Vagina (tissue), 2 donors: ENCODE measurements at regions not wholly inside any gene's neighbourhood (a gene's known extent, or its start where the extent isn't known, plus 50 kb on each side); places are given as distances from the start of the nearest gene placed in this dataset.

Source experiments
- DNase-seq, 2 donors: peaks; one replicate each; pipeline ENCODE4 v3.0.0-alpha.2; 2017; ENCODE audit errors: extremely low spot score in 2 of 2
- H3K27ac ChIP-seq: fragments of 200-600 bp; sonication (generic); one replicate; pipeline ENCODE4 v1.5.1; 2019
- H3K27me3 ChIP-seq: fragments of 200-600 bp; sonication (generic); one replicate; pipeline ENCODE4 v1.5.1; 2019
- H3K36me3 ChIP-seq, 2 donors: fragments of 200-600 bp; sonication (generic); one replicate each; pipeline ENCODE4 v1.5.1; 2017 to 2019
- H3K4me1 ChIP-seq: fragments of 200-600 bp; sonication (generic); one replicate; pipeline ENCODE4 v1.5.1; 2019
- H3K4me3 ChIP-seq, 2 donors: fragments of 200-600 bp; sonication (generic); 1 replicate in 1 of 2; 2 replicates in 1 of 2; pipeline ENCODE4 v1.5.1; 2016 to 2019
- H3K9me3 ChIP-seq: fragments of 200-600 bp; sonication (generic); one replicate; pipeline ENCODE4 v1.5.1; 2019
- POLR2A ChIP-seq, 2 donors: fragments of 450-650 bp; IDR thresholded peaks; one replicate each; pipeline ENCODE4 v1.6.1; 2017; ENCODE audit warnings: antibody characterized with exemption in 2 of 2, mild to moderate bottlenecking in 2 of 2, moderate library complexity in 2 of 2
- POLR2AphosphoS5 ChIP-seq, 2 donors: sonication (generic); formaldehyde crosslinking; IDR thresholded peaks; one replicate each; pipeline ENCODE4 v1.9.0; 2017; ENCODE audit warnings: antibody characterized with exemption in 2 of 2, mild to moderate bottlenecking in 2 of 2, low read depth in 1 of 2; ENCODE audit not compliant: insufficient read depth in 1 of 2
- intact Hi-C: fragments of 100-400 bp; cut with DNase I; formaldehyde crosslinking; loops from one replicate; pipeline ENCODE4 v1.15.1; 2023
- TF ChIP-seq, protein P1 (sequence below), 3 experiments: fragments of 450-650 bp in 2 of 3; fragments of 200-600 bp in 1 of 3; sonication (generic) in 1 of 3; IDR thresholded peaks; one replicate each; pipeline ENCODE4 v1.5.1; 2017 to 2019; ENCODE audit warnings: antibody characterized with exemption in 3 of 3, mild to moderate bottlenecking in 2 of 3, moderate library complexity in 2 of 3

DNA sequence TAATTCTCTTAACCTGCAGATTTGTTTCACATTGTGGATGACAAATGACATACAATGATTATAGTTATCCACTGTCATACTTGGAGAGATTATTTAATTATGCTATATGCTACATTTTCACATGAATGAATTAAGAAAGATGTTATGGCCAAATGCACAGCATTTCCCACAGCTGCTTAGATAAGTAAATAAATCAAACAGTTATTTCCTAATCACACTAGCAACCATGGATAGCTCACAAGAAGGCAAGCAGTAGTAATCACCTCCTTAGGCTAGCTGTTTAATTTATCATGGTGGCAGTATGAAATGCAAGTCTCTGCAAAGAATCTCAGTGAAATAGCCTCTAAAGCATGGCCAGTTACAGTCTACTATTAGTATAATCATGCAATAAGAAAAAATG, 1581.5 kb downstream of the NCAM2 start:
- no peaks in the 10 kb centered on the region for H3K4me1 ChIP-seq
- no peaks in the 10 kb centered on the region for H3K9me3 ChIP-seq
- H3K27me3 ChIP-seq = no peaks in the 10 kb centered on the region
- no peak for DNase-seq
- H3K36me3 ChIP-seq = no peaks in the 10 kb centered on the region
- TF ChIP-seq POLR2AphosphoS5 (IDR thresholded peaks at IDR 0.05; ENCODE audit: insufficient read depth in 1 of 2, low read depth in 1 of 2) (no peak), POLR2A (IDR thresholded peaks at IDR 0.05) (no peak)
- TF ChIP-seq, protein P1, sequence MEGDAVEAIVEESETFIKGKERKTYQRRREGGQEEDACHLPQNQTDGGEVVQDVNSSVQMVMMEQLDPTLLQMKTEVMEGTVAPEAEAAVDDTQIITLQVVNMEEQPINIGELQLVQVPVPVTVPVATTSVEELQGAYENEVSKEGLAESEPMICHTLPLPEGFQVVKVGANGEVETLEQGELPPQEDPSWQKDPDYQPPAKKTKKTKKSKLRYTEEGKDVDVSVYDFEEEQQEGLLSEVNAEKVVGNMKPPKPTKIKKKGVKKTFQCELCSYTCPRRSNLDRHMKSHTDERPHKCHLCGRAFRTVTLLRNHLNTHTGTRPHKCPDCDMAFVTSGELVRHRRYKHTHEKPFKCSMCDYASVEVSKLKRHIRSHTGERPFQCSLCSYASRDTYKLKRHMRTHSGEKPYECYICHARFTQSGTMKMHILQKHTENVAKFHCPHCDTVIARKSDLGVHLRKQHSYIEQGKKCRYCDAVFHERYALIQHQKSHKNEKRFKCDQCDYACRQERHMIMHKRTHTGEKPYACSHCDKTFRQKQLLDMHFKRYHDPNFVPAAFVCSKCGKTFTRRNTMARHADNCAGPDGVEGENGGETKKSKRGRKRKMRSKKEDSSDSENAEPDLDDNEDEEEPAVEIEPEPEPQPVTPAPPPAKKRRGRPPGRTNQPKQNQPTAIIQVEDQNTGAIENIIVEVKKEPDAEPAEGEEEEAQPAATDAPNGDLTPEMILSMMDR (IDR thresholded peaks at IDR 0.05) = no peak
- no peak overlapping the region for H3K4me3 ChIP-seq
- H3K27ac ChIP-seq = no peak overlapping the region
- intact Hi-C loops = no loop called here

GRCh38 chr21:22582026-22582425, 1583.8 kb downstream of the NCAM2 start:
- Histone ChIP-seq H3K27ac (no peak overlapping the region), H3K9me3 (no peaks in the 10 kb centered on the region), H3K36me3 (no peaks in the 10 kb centered on the region), H3K4me1 (no peaks in the 10 kb centered on the region), H3K4me3 (no peak overlapping the region), H3K27me3 (no peaks in the 10 kb centered on the region)
- intact Hi-C loops = no loop called here
- TF ChIP-seq POLR2AphosphoS5 (IDR thresholded peaks at IDR 0.05; ENCODE audit: insufficient read depth in 1 of 2, low read depth in 1 of 2) = no peak
- TF ChIP-seq, protein P1 (IDR thresholded peaks at IDR 0.05) = no peak
- no peak for TF ChIP-seq POLR2A (IDR thresholded peaks at IDR 0.05)
- no peak for DNase-seq

DNA sequence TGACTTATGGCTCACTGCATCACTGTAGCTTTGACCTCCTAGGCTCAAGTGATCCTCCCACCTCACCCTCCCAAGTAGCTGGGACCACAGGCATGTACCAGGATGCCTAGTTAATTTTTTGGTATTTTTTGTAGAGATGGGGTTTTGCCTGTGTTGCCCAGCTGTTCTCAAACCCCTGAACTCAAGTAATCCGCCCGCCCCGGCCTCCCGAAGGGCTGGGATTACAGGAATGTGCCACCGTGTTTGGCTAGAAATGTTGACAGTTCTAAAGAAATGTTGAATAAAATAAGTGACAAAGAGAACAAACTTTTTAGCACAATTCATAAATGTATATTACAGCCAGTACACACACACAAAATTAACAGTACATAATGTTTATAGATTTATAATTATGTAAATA, 1586.1 kb downstream of the NCAM2 start:
- no peaks in the 10 kb centered on the region for H3K4me1 ChIP-seq
- no peak overlapping the region for H3K27ac ChIP-seq
- no peak overlapping the region for H3K4me3 ChIP-seq
- intact Hi-C loops = no loop called here
- no peak for DNase-seq
- TF ChIP-seq POLR2AphosphoS5 (IDR thresholded peaks at IDR 0.05; ENCODE audit: insufficient read depth in 1 of 2, low read depth in 1 of 2) (no peak), POLR2A (IDR thresholded peaks at IDR 0.05) (no peak)
- TF ChIP-seq, protein P1 (IDR thresholded peaks at IDR 0.05) = no peak
- no peaks in the 10 kb centered on the region for H3K9me3 ChIP-seq
- no peaks in the 10 kb centered on the region for H3K27me3 ChIP-seq
- H3K36me3 ChIP-seq = no peaks in the 10 kb centered on the region

DNA sequence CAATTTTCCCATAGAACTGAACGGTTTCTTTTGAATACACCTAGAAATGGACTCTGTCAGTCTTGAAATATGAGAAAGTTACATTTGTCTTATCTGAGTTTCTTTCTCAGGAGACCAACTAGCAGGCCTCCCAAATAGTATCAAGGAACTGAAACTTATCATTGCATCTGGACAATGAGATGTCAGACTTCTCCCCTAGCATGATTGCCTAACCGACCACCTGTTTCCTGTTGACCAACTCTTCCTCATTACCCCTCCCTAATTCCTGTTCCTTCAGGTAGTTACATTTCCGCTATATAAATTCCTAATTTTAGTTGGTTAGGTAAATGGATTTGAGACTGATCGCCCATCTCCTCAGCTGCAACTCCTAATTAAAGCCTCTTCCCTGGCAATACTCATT, 1587.3 kb downstream of the NCAM2 start:
- H3K36me3 ChIP-seq = no peaks in the 10 kb centered on the region
- intact Hi-C loops = no loop called here
- no peak for TF ChIP-seq POLR2A (IDR thresholded peaks at IDR 0.05)

GRCh38 chr21:22597660-22598255, 1599.5 kb downstream of the NCAM2 start:
- H3K27ac ChIP-seq = no peak overlapping the region
- no peaks in the 10 kb centered on the region for H3K4me1 ChIP-seq
- no peaks in the 10 kb centered on the region for H3K9me3 ChIP-seq
- H3K4me3 ChIP-seq = no peak overlapping the region
- no peaks in the 10 kb centered on the region for H3K36me3 ChIP-seq
- intact Hi-C loops = no loop called here
- no peak for DNase-seq
- H3K27me3 ChIP-seq = no peaks in the 10 kb centered on the region
- TF ChIP-seq POLR2A (IDR thresholded peaks at IDR 0.05) = no peak
- no peak for TF ChIP-seq POLR2AphosphoS5 (IDR thresholded peaks at IDR 0.05; ENCODE audit: insufficient read depth in 1 of 2, low read depth in 1 of 2)
- TF ChIP-seq, protein P1 (IDR thresholded peaks at IDR 0.05) = no peak

More for the DNA sequence above, 1587.3 kb downstream of the NCAM2 start:
- Histone ChIP-seq H3K4me3 (no peak overlapping the region), H3K4me1 (no peaks in the 10 kb centered on the region), H3K27me3 (no peaks in the 10 kb centered on the region), H3K9me3 (no peaks in the 10 kb centered on the region), H3K27ac (no peak overlapping the region)
- DNase-seq = no peak
